ENCODE measurements at regions not wholly inside any gene's neighbourhood (a gene's known extent, or its start where the extent isn't known, plus 50 kb on each side); places are given as distances from the start of the nearest gene placed in this dataset.

GRCh38 chr5:125503946-125504345 is 757.5 kb upstream of the ZNF608 start:
- TF ChIP-seq CTCF (IDR thresholded peaks at IDR 0.05) (no peak), POLR2A (IDR thresholded peaks at IDR 0.05) (no peak)
